GM23248 (cell line): ENCODE measurements at regions not wholly inside any gene's neighbourhood (a gene's known extent, or its start where the extent isn't known, plus 50 kb on each side); places are given as distances from the start of the nearest gene placed in this dataset.

Experiments used
- DNase-seq: peaks from one replicate; pipeline ENCODE4 v3.0.0-alpha.2; 2015
- H2AFZ ChIP-seq: fragments of 200-600 bp; sonication (generic); 2 replicates; pipeline ENCODE4 v1.6.1; 2016; ENCODE audit warnings: antibody characterized with exemption
- H3F3A ChIP-seq: fragments of 200-600 bp; sonication (generic); 2 replicates; pipeline ENCODE4 v1.6.1; 2016; ENCODE audit warnings: mild to moderate bottlenecking, antibody characterized with exemption, mixed run types; ENCODE audit not compliant: insufficient read depth
- H3K27ac ChIP-seq: fragments of 200-600 bp; sonication (generic); 2 replicates; pipeline ENCODE4 v1.5.1; 2016; ENCODE audit warnings: mild to moderate bottlenecking
- H3K27me3 ChIP-seq: fragments of 200-600 bp; sonication (generic); replicated peaks from 2 replicates; pipeline ENCODE4 v1.6.1; 2016; ENCODE audit warnings: mild to moderate bottlenecking; ENCODE audit not compliant: insufficient read depth
- H3K36me3 ChIP-seq: fragments of 200-600 bp; sonication (generic); 2 replicates; pipeline ENCODE4 v1.6.1; 2016; ENCODE audit warnings: low read depth, mild to moderate bottlenecking
- H3K4me1 ChIP-seq: fragments of 200-600 bp; sonication (generic); 2 replicates; pipeline ENCODE4 v1.6.1; 2016; ENCODE audit warnings: mild to moderate bottlenecking; ENCODE audit not compliant: insufficient read depth
- H3K4me2 ChIP-seq: fragments of 200-600 bp; sonication (generic); one replicate; pipeline ENCODE4 v1.6.1; 2016; ENCODE audit warnings: mild to moderate bottlenecking; ENCODE audit not compliant: unreplicated experiment
- H3K4me3 ChIP-seq: fragments of 200-600 bp; sonication (generic); 2 replicates; pipeline ENCODE4 v1.5.1; 2016; ENCODE audit warnings: mild to moderate bottlenecking
- H3K79me2 ChIP-seq: fragments of 200-600 bp; sonication (generic); 2 replicates; pipeline ENCODE4 v1.6.1; 2016; ENCODE audit warnings: mild to moderate bottlenecking; ENCODE audit not compliant: insufficient read depth
- H3K9ac ChIP-seq: fragments of 200-600 bp; sonication (generic); 2 replicates; pipeline ENCODE4 v1.6.1; 2016; ENCODE audit warnings: mild to moderate bottlenecking
- H3K9me2 ChIP-seq: fragments of 200-600 bp; sonication (generic); 2 replicates; pipeline ENCODE4 v1.6.1; 2016; ENCODE audit warnings: mixed run types, mild to moderate bottlenecking, moderate library complexity; ENCODE audit not compliant: insufficient read depth
- H3K9me3 ChIP-seq: fragments of 200-600 bp; sonication (generic); one replicate; pipeline ENCODE4 v1.6.1; 2017; ENCODE audit warnings: low read depth
- H4K20me1 ChIP-seq: fragments of 200-600 bp; sonication (generic); 2 replicates; pipeline ENCODE4 v1.6.0; 2016; ENCODE audit not compliant: insufficient read depth
- EZH2 ChIP-seq: fragments of 200-600 bp; sonication (generic); IDR thresholded peaks from 2 replicates; pipeline ENCODE4 v1.6.1; 2018; ENCODE audit warnings: antibody characterized with exemption, mild to moderate bottlenecking; ENCODE audit not compliant: insufficient read depth, poor library complexity, severe bottlenecking
- EZH2phosphoT487 ChIP-seq: fragments of 200-600 bp; sonication (generic); IDR thresholded peaks from 2 replicates; pipeline ENCODE4 v1.6.1; 2018; ENCODE audit warnings: antibody characterized with exemption, moderate library complexity, mild to moderate bottlenecking, low read depth; ENCODE audit not compliant: insufficient read depth
- whole genome bisulfite sequencing, 2 experiments: methylation state at CpG; one replicate each; pipeline ENCODE4 v1.1.6; 2015 to 2017; ENCODE audit warnings: low lambda C conversion rate in 2 of 2, low coverage in 1 of 2; ENCODE audit errors: missing lambda C conversion rate in 2 of 2; 5-methylcytosine and 5-hydroxymethylcytosine counted together
- in situ Hi-C: fragments of 300-500 bp; cut with MboI; formaldehyde crosslinking; loops from 2 replicates; pipeline ENCODE4 v1.15.0; 2020

- Histone ChIP-seq H3K4me3 (no peak overlapping the region), H3K9me2 (no peaks in the 10 kb centered on the region), H3K79me2 (no peaks in the 10 kb centered on the region), H2AFZ (peak overlapping the region; percentile 10; the same call in 1 of the 2 replicates), H3K4me1 (peaks cover 41% of the 10 kb centered on the region), H3F3A (0 out of 2 replicates have a peak, but pooled peaks cover 4% of the 10 kb centered on the region), H3K27ac (0 out of 2 replicates have a peak overlapping the region, but pooled peaks have one; percentile 2), H3K27me3 (no peaks in the 10 kb centered on the region), H3K4me2 (no peak overlapping the region), H3K9me3 (no peaks in the 10 kb centered on the region), H3K36me3 (no peaks in the 10 kb centered on the region), H4K20me1 (no peaks in the 10 kb centered on the region), H3K9ac (no peak overlapping the region)
- in situ Hi-C loops: no loop called here
- DNase-seq: peak; percentile 17
- no peak for TF ChIP-seq EZH2
- no peak for TF ChIP-seq EZH2phosphoT487
- WGBS, 2 experiments: 52 to 55% methylated on average over 8 of the region's 8 CpGs
Measured at GRCh38 chr6:19327661-19328060, 509.5 kb upstream of the ID4 start.

- Histone ChIP-seq H2AFZ (no peak overlapping the region), H3F3A (0 out of 2 replicates have a peak, but pooled peaks cover 4% of the 10 kb centered on the region), H3K4me3 (no peak overlapping the region), H3K79me2 (no peaks in the 10 kb centered on the region), H4K20me1 (no peaks in the 10 kb centered on the region), H3K9ac (no peak overlapping the region), H3K9me3 (no peaks in the 10 kb centered on the region), H3K27me3 (no peaks in the 10 kb centered on the region), H3K4me1 (peaks cover 28% of the 10 kb centered on the region), H3K9me2 (no peaks in the 10 kb centered on the region), H3K4me2 (no peak overlapping the region), H3K27ac (no peak overlapping the region), H3K36me3 (no peaks in the 10 kb centered on the region)
- in situ Hi-C loops: no loop called here
- DNase-seq: no peak
- WGBS, 2 experiments: 92 to 95% methylated on average over 4 of the region's 4 CpGs
- no peak for TF ChIP-seq EZH2phosphoT487
- TF ChIP-seq EZH2: no peak
Measured at GRCh38 chr6:19329078-19329477, 508.1 kb upstream of the ID4 start.

GRCh38 chr6:19331089-19331488 lies 506.1 kb upstream of the ID4 start:
- in situ Hi-C loops: no loop called here
- Histone ChIP-seq H3K9ac (no peak overlapping the region), H3K9me3 (no peaks in the 10 kb centered on the region), H3F3A (0 out of 2 replicates have a peak, but pooled peaks cover 4% of the 10 kb centered on the region), H3K27ac (no peak overlapping the region), H4K20me1 (no peaks in the 10 kb centered on the region), H2AFZ (no peak overlapping the region), H3K27me3 (no peaks in the 10 kb centered on the region), H3K4me1 (peaks cover 15% of the 10 kb centered on the region), H3K79me2 (no peaks in the 10 kb centered on the region), H3K36me3 (no peaks in the 10 kb centered on the region), H3K4me2 (no peak overlapping the region), H3K4me3 (no peak overlapping the region), H3K9me2 (no peaks in the 10 kb centered on the region)
- 62 to 72% methylated on average over 3 of the region's 3 CpGs for WGBS, 2 experiments
- no peak for DNase-seq
- no peak for TF ChIP-seq EZH2phosphoT487
- TF ChIP-seq EZH2: no peak

- no peak overlapping the region for H3K4me3 ChIP-seq
- TF ChIP-seq EZH2: no peak
- no peaks in the 10 kb centered on the region for H3K4me1 ChIP-seq
- no peaks in the 10 kb centered on the region for H3K79me2 ChIP-seq
- H3K27ac ChIP-seq: no peak overlapping the region
- no peaks in the 10 kb centered on the region for H3K9me2 ChIP-seq
- H3K27me3 ChIP-seq: no peaks in the 10 kb centered on the region
- H3K4me2 ChIP-seq: no peak overlapping the region
- 94% methylated on average over 7 of the region's 7 CpGs for WGBS, 2 experiments
- no peaks in the 10 kb centered on the region for H4K20me1 ChIP-seq
- no peak for DNase-seq
- H3K36me3 ChIP-seq: no peaks in the 10 kb centered on the region
- no peaks in the 10 kb centered on the region for H3F3A ChIP-seq
- H3K9ac ChIP-seq: no peak overlapping the region
- H3K9me3 ChIP-seq: no peaks in the 10 kb centered on the region
- in situ Hi-C loops: no loop called here
- no peak overlapping the region for H2AFZ ChIP-seq
Measured at GRCh38 chr6:19332806-19333460, 504.2 kb upstream of the ID4 start.

GRCh38 chr6:19333936-19334335 lies 503.2 kb upstream of the ID4 start:
- WGBS, 2 experiments: 86 to 91% methylated on average over 3 of the region's 3 CpGs
- H3K9me2 ChIP-seq: no peaks in the 10 kb centered on the region
- H3K9me3 ChIP-seq: no peaks in the 10 kb centered on the region
- DNase-seq: peak; percentile 45
- no peaks in the 10 kb centered on the region for H4K20me1 ChIP-seq
- no peaks in the 10 kb centered on the region for H3K79me2 ChIP-seq
- H3K4me3 ChIP-seq: no peak overlapping the region
- H3K27ac ChIP-seq: no peak overlapping the region
- no peaks in the 10 kb centered on the region for H3K4me1 ChIP-seq
- no peak for TF ChIP-seq EZH2
- TF ChIP-seq EZH2phosphoT487: no peak
- H3F3A ChIP-seq: no peaks in the 10 kb centered on the region
- H3K4me2 ChIP-seq: no peak overlapping the region
- in situ Hi-C loops: no loop called here
- H3K9ac ChIP-seq: no peak overlapping the region
- no peaks in the 10 kb centered on the region for H3K36me3 ChIP-seq
- no peaks in the 10 kb centered on the region for H3K27me3 ChIP-seq
- no peak overlapping the region for H2AFZ ChIP-seq
